NCI-H1694 (cell line): ENCODE measurements at regions not wholly inside any gene's neighbourhood (a gene's known extent, or its start where the extent isn't known, plus 50 kb on each side); places are given as distances from the start of the nearest gene placed in this dataset.
"Not testable (repeated sequence)": the region's sequence is repeated elsewhere in the genome, so short reads cannot be mapped to it uniquely, and the experiment has no call there.

Source experiments
- DNase-seq: peaks from one replicate; lab custom pipeline; 2025; lab: John Stamatoyannopoulos, UW

DNA sequence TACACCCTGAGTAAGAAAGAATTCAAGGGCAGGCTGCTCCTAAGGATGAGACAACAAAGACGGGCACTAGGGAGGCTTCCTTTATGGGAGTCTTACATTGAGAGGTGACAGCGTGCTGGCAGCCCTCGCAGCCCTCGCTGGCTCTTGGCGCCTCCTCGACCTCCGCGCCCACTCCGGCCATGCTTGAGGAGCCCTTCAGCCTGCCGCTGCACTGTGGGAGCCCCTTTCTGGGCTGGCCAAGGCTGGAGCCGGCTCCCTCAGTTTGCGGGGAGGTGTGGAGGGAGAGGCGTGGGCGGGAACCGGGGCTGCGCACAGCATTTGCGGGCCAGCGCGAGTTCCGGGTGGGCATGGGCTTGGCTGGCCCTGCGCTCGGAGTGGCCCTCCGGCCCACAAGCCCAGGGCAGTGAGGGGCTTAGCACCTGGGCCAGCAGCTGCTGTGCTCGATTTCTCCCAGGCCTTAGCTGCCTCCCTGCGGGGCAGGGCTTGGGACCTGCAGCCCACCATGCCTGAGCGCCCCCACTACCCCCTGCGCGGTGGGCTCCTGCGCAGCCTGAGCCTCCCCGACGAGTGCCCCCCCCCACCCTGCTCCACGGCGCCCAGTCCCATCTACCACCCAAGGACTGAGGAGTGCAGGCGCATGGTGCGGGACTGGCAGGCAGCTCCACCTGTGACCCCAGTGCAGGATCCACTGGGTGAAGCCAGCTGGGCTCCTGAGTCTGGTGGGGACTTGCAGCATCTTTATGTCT is 75.3 kb downstream of the BARX1 start:
- DNase-seq = not testable (repeated sequence)

DNA sequence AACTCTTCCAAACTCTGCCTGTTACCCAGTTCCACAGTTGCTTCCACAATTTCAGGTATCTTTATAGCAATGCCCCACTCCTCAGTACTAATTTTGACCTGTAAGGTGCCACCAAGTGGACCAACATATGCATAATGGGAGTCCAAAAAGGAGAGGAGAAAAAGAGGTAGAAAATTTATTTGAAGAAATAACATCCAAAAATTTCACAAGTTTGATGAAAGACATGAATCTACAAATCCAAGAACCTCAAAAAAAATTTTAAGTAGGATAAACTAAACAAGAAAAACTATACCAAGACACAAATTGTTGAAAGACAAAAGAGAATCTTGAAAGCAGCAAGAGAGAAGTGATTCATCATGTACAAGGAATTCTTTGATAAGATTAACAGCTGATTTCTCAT is 79.8 kb downstream of the BARX1 start:
- no peak for DNase-seq

DNA sequence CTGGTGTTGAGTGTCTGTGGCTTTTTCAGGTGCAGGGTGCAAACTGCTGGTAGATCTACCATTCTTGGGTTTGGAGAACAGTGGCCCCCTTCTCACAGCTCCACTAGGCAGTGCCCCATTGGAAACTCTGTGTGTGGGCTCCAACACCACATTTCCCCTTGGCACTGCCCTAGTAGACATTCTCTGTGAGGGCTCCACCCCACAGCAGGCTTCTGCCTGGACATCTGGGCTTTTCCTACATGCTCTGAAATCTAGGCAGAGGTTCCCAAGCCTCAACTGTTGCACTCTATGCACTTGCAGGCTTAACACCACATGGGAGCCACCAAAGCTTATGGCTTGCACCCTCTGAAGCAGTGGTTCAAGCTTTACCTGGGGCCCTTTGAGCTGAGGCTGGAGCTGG is 80.9 kb downstream of the BARX1 start:
- no peak for DNase-seq

DNA sequence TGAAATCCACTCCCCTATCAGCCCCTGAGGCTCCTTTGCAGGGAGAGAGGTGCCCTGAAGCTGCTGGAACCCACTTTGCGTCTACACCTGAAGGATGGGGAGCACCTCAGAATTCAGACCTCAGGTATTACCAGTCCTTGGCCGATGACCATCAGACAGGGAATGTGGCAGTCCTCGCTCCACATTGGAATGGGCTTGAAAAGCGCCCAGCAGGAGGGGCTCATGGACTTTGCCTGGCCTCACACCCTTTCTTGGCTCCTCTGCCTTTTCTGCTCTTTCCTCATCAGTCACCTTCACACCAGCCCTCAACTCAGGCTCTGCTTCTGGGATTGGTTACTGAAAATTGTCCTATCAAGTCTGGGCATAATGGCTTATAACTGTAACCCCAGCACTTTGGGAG is 83.9 kb downstream of the BARX1 start:
- no peak for DNase-seq

DNA sequence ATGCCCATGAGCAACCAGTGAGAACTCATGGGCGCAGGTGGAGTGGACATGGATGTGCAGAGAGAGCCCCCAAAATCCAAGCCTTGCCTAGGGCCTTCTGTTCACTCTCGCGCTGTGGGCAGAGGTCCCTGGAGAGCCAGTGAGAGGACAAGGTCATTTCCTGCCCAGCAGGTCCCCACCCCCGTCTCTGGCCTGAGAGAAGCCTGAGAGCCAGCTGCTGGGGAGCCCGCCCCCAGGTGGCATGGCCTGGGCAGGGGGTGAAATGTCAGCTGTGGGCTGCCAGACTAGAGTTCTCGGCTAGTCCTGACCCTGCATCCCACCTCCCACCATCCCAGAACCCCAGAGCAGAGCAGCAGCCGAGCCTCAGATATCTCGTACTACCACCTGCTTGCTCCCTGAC is 85.3 kb downstream of the BARX1 start:
- no peak for DNase-seq

DNA sequence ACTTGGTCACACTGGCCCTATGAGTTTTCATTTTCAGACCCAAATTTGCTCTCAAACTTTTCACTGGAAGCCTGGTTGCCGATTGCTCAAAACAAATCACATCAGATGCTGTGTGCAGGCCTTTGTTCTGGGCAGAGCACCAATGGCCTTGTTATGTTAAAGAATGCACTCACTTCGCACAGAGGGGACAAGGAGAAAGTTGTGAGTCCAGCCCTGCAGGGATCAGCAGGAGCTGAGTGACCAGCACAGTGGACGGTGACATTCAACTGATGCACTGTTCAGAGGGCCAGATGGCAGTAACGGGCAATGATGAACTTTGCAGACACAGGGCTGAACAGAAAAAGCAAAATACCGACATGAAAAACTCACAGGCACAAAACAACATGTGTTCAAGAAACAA is 86.1 kb downstream of the BARX1 start:
- no peak for DNase-seq

DNA sequence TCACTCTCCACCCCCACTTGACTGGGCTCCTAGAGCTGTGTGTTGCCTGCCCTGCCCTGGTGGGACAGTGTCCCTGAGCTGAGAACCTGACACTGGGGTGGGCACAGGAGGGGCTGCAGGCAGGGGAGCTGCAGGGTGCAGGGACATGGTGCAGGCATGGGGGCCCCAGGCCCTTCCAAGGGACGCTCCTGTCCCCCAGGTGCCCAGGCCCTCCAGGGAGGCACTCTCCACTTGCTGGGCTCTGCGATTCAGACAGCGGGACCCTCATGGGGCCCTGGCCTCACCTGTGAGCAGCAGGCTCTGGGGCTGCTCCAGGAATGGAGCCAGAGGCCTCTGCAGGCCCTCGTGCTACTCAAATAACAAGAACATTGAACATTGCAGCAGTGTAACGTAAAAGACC is 89.4 kb downstream of the BARX1 start:
- DNase-seq = no peak

DNA sequence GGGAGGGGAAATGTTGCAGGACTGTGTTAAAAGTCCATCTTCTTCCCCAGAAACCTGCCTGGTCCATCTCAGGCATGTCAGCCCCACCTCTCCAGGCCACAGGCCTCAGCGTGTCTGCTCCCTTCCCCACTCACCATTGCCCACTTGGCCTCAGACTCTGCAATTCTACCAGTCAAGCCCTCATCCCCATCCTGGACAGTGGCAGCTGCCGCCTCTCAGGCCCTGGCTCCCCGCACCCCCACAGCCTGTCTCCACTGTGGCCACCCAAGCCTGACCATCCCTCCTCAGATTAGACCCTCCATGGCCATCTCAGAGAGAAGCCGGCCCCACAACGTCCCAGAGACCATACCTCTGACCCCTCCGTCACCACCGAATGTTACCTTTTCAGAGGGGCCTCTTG is 89.9 kb downstream of the BARX1 start:
- DNase-seq = no peak

DNA sequence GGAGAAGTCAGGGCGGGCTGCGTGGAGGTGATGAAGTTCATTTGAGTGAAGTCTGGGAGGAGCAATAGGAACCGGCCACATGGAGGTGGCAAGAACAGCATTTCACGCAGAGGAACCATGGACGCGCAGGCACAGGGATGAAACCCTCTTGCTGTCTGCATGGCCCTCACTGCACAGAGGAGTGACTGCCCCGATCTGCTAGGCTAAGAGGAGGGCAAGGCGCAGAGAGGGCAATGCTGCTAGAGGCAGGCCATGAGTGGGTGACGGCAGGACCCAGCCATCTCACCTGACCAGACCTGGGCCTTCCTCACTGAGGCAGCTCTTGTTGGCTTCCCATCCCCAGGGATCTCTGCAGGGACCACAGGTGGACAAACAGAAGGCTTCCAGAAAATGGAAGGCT is 90.3 kb downstream of the BARX1 start:
- DNase-seq = no peak

DNA sequence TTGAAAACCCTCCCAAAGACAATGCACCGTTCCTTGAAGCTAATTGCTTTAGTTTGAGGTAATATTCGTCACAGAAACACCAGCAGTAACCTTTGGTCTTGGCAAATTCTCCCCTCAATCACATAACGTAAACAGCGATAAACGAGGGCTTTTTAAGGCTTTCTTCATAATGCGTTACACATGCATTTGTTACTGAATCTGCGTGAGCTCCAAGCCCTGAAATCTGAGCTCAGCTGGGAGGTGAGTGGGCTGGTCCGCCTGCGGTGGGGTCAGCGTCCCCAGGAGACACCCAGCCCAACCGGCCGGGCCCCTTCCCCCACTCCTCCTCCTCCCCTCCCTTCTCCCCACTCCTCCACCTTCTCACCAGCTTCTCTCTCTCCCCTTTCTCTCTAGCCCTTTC is 91.1 kb downstream of the BARX1 start:
- no peak for DNase-seq

DNA sequence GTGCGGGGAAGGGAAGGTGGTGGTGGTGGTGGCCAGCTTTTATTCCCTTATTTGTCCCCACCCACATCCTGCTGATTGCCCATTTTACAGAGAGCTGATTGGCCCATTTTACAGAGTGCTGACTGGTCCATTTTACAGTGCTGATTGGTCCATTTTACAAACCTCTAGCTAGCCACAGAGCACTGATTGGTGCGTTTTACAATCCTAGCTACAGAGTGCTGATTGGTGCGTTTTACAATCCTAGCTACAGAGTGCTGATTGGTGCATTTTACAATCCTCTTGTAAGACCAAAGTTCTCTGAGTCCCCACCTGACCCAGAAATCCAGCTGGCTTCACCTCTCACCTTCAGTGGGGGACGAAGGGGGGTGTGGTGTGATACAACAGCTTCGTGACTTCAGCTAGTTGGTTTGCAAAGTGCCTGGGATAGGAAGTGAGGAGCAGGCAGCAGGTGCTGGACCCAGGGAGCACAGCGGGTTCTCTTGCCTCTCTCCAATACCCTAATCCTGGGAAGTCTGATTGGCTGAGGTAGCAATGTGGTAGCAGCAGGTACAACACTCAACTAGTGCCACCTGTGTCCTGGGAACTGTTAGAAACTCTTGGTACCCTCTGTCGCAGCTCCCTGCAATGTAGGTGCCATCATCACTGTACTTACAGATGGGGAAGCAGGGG is 92.1 kb downstream of the BARX1 start:
- DNase-seq = no peak

DNA sequence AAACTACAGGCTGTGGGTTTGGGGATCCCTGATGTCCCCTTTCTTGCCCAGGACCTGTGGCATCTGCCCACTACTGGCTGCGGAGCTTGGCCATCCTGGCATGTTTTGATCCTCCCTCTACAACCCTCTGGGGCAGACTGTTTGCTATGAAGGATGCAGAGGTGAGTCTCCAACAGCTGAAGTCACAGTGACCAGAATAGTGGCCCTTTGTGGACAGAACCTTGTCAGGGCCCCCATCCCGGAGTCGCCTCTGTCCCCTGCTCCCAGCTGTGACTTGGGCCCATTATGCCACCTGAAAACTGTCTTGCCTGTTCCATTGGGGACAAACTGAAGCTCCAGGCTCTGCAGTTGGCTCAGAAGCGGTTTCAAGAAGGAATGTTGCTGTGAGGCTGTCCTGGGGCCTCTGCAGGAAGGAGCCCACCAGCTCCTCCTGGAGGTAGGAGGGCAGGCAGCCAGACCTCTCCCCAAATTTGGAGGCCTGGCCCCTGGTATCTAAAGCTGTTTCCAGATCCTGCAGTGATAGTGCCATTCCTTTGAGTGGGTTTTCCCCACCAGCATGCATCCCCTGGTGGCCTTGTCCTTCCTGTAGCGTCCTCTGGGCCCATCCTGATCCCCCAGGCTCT is 93.3 kb downstream of the BARX1 start:
- no peak for DNase-seq

DNA sequence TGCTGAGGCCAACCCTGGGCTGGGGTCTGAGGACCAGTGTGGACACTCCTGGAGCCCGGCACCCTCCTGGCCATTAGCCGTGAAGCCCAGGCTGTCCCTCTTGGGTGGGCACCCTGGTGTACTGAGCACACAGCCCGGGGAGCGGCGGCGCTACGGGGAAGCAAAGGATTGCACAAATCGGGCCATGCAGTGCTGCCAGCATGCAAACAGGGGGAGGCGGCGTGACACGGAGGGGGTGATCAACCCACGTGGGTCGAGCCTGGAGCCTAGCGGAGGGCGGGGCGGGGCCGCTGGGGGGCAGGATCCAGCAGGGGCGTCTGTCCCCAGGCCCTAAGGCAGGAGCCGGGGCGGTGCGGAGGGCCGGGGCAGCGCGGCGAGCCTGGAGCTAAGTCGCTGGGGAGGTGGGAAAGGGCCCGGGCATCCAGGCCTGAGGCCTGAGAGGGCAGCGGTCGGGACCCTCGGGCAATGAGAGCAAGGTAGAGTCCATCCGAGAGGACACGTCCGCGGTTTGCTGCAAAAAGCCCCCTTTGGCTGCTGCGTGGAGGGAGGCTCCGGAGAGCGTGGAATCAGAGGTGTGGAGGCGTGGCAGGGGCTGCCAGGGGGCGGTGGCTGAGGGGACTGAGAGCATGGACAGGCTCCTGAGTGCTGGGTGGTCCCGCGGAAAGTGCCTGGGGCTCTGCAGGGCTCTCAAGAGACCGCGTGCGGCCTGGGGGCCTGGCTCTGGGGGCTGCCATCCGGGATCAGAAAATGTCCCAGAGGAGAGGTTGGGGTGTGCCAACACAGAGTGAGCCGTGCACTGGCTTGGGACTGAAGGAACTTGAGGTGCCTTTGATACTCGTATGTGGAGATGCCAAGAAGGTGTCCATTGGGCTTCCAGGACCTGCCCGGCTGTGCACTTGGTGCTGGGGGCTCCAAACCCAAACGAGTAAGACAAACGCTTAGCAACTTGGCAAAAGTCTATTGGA is 94.2 kb downstream of the BARX1 start:
- DNase-seq = no peak

DNA sequence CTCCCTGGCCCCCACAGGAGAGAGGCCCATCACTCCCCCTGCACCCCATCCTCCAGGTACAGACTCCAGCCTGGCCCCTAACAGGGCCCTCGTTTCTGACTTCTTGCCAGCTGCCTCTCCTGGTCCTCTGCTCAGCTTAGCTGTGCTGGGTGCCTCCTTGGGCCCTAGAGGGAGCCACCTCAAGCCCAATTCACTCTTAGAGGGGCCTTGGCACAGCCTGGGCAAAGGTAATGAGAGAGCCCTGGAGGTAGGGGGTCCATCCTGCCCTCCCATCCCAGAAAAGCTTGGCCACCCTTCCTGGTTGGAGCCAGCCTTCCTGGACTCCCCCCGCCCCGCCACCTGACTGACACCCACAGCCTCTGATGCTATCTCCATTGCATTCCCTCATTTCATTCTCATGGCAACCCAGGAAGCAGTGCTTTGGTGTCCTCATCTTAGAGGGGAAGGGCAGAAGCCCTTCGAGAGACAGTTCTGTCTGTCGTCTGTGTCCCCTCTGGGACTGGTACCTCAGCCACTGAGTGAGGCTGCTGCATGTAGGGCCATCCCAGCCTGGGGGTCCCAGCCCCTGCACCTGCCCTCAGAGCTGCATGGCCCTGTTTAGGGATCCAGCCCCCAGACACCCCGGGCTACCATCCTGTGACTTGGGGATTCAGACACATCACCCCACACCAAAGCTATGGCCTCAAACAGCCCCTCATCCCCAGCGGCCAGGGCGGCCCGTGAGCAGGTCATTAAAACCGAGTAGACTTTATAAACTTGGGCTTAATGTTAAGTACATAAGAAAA is 95.5 kb downstream of the BARX1 start:
- no peak for DNase-seq

DNA sequence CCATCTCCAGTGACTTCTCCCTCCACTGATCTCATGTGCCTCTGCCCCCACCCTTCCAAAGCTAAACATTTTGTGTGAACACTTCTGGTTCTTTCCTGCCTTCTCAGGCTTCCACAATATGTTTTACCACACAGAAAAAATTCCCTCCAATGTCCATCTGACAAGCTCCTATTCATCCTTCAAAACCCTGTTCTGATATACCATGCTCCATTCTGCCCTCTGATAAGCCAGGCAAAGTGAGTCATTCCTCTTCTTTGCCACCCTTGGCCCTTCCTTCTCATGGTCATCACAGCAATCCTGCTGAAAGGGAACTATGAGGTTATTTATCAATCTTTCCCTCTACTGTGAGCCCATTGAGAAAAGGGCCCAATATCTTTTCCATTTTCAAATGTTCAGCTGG is 97.6 kb downstream of the BARX1 start:
- DNase-seq = no peak

DNA sequence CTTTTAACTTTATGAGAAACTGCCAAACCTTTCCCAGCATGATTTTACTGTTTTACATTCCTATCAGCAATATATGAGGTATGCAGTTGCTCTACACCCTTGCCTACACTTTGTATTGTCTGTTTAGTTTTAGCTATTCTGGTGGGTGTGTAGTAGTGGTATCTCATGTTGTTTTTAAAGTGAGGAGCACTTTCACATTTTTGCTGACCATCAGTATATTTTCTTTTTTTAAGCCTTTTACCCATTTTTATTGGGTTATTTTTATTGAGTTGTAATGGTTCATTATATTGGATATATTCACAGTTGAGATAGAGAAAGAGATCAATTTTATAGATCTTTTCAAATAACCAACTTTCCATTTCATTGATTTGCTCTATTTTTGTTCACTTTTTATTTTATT is 102.4 kb downstream of the BARX1 start:
- DNase-seq = no peak

DNA sequence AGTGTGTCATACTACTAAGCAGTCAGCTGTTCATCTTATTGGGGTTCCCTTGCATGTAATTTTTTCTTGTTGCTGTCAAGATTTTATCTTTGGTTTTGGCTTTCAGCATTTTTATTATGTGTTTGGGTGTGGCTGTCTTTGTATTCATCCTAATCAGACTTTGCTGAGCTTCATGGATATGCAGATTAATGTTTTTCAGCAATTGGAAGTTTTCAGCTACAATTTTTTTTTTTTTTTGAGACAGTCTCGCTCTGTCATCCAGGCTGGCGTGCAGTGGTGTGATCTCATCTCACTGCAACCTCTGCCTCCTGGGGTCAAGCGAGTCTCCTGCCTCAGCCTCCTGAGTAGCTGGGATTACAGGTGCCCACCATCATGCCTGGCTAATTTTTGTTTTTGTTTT is 108.8 kb downstream of the BARX1 start:
- no peak for DNase-seq

DNA sequence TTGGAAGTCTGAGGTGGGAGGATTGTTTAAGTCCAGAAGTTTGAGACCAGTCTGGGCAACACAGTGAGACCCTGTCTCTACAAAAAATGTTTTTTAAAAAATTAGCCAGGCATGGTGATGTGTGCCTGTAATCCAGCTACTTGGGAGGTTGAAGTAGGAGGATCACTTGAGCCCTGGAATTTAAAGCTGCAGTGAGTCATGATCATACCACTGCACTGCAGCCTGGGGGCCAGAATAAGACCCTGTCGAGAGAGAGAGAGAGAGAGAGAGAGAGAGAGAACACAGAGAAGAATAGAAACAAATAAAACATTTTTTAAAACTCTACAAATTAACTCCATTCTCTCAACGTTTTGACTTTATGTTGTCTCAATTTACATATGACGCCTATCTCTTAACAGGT is 111.8 kb downstream of the BARX1 start:
- DNase-seq = no peak

DNA sequence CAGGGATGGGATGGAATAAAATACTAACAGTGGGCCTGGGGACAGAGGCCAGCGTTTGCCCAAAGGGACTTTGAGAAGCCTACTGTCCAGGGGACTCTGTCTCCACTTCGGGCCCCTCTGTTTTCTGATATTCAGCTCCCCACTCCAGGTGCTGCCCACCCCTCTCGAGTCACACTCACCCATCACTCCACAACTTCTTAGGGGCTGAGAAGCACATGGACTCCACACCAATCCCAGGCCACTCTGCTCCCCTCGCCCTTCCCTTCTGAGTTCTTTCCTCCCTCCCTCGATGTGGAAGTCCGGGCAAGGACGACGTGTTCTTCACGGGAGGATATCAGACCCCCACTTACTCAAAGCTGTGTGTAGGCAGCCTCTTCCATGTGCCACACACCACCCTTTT is 124.5 kb downstream of the BARX1 start:
- no peak for DNase-seq

DNA sequence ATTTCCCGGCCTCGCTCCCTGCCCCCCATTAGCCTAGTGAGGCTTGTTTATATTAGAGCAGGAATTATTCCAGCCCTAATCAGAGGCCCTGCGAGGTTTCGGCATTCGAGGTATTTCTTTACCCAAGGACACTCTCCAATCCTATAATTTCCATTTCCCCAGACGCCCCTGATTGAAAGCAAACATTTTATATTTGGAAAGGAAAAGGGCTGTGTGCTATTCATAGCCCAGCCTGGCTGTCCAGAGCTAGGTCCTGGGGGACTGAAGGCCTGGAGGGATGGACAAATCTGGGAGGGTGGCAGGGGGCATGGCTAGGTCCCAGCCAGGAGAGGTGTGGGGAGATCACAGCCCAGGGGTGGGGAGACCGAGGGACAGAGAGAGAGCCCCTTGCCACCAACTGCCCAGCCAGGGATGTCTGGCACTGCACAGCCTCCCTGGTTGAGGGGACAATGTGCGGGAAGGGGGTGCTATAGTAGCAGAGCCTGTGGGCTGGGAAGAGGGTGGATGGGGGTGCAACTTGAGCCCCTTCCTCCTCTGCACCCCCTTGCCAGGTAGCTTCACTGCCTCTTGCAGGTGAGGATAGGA is 125.1 kb downstream of the BARX1 start:
- no peak for DNase-seq
